GM21526 (cell line): ENCODE measurements at regions not wholly inside any gene's neighbourhood (a gene's known extent, or its start where the extent isn't known, plus 50 kb on each side); places are given as distances from the start of the nearest gene placed in this dataset.

Experiments
- ATAC-seq: cut with Tn5 transposase; IDR thresholded peaks from one replicate; pipeline ENCODE4 v1.9.1; 2021; ENCODE audit warnings: moderate library complexity; ENCODE audit not compliant: unreplicated experiment, low FRiP score

GRCh38 chr12:58450868-58451482 lies 469.3 kb downstream of the LRIG3 start:
- ATAC-seq, result no peak

- no peak for ATAC-seq
Measured at GRCh38 chr12:58452546-58452945, 467.8 kb downstream of the LRIG3 start.

GRCh38 chr12:58453306-58453705 lies 467.0 kb downstream of the LRIG3 start:
- no peak for ATAC-seq

GRCh38 chr12:58455136-58455535 lies 465.2 kb downstream of the LRIG3 start:
- ATAC-seq, result no peak

- no peak for ATAC-seq
Measured at GRCh38 chr12:58458102-58458501, 462.2 kb downstream of the LRIG3 start.

GRCh38 chr12:58459191-58459590 lies 461.1 kb downstream of the LRIG3 start:
- ATAC-seq, result no peak

- ATAC-seq, result no peak
Measured at GRCh38 chr12:58463051-58463450, 457.3 kb downstream of the LRIG3 start.

- no peak for ATAC-seq
Measured at GRCh38 chr12:58465418-58465817, 454.9 kb downstream of the LRIG3 start.

GRCh38 chr12:58470266-58471010 lies 449.9 kb downstream of the LRIG3 start:
- ATAC-seq, result no peak

GRCh38 chr12:58479401-58479800 lies 440.9 kb downstream of the LRIG3 start:
- ATAC-seq, result no peak

GRCh38 chr12:58481811-58482210 lies 438.5 kb downstream of the LRIG3 start:
- no peak for ATAC-seq

- ATAC-seq, result no peak
Measured at GRCh38 chr12:58487255-58487654, 433.0 kb downstream of the LRIG3 start.

GRCh38 chr12:58487678-58488161 lies 432.6 kb downstream of the LRIG3 start:
- ATAC-seq, result no peak

- ATAC-seq, result no peak
Measured at GRCh38 chr12:58489394-58489793, 430.9 kb downstream of the LRIG3 start.

- no peak for ATAC-seq
Measured at GRCh38 chr12:58491306-58491705, 429.0 kb downstream of the LRIG3 start.

GRCh38 chr12:58496411-58497190 lies 423.7 kb downstream of the LRIG3 start:
- no peak for ATAC-seq

- no peak for ATAC-seq
Measured at GRCh38 chr12:58500399-58500798, 419.9 kb downstream of the LRIG3 start.

- ATAC-seq, result no peak
Measured at GRCh38 chr12:58502226-58502625, 418.1 kb downstream of the LRIG3 start.

- ATAC-seq, result no peak
Measured at GRCh38 chr12:58502841-58503240, 417.5 kb downstream of the LRIG3 start.

GRCh38 chr12:58503731-58504130 lies 416.6 kb downstream of the LRIG3 start:
- ATAC-seq, result no peak
